ENCODE measurements at regions not wholly inside any gene's neighbourhood (a gene's known extent, or its start where the extent isn't known, plus 50 kb on each side); places are given as distances from the start of the nearest gene placed in this dataset.

- Mint-ChIP-seq H3K4me1 (ENCODE audit: low read depth, unreplicated experiment) (no peaks in the 10 kb centered on the region), H3K4me3 (ENCODE audit: unreplicated experiment) (no peak overlapping the region)
- FAIRE-seq = no peak
Observed at GRCh38 chr15:38690216-38690615, 125.6 kb upstream of the RASGRP1 start.

GRCh38 chr15:38690719-38691332 lies 126.2 kb upstream of the RASGRP1 start:
- Mint-ChIP-seq H3K27ac (ENCODE audit: unreplicated experiment) (no peak overlapping the region), H3K4me3 (ENCODE audit: unreplicated experiment) (no peak overlapping the region), H3K9me3 (ENCODE audit: unreplicated experiment) (no peaks in the 10 kb centered on the region), H3K36me3 (ENCODE audit: low read depth, unreplicated experiment) (no peaks in the 10 kb centered on the region), H3K4me1 (ENCODE audit: low read depth, unreplicated experiment) (peaks cover 3% of the 10 kb centered on the region), H3K27me3 (ENCODE audit: low read depth, unreplicated experiment) (peaks cover 7% of the 10 kb centered on the region)
- TF ChIP-seq CTCF (IDR thresholded peaks at IDR 0.05; ENCODE audit: insufficient read depth, low read depth, low read length) (peak; percentile 92), EZH2 (IDR thresholded peaks at IDR 0.05; ENCODE audit: insufficient read depth, low read length) (no peak)
- Histone ChIP-seq H3K9me3 (ENCODE audit: insufficient read depth, low read depth, low read length) (no peaks in the 10 kb centered on the region), H3K27me3 (ENCODE audit: insufficient read depth, low read length) (no peaks in the 10 kb centered on the region), H3K79me2 (ENCODE audit: insufficient read depth, low read length) (no peaks in the 10 kb centered on the region), H3K4me1 (ENCODE audit: insufficient read depth, low read length) (peaks cover 3% of the 10 kb centered on the region), H2AFZ (ENCODE audit: low read depth, low read length) (no peak overlapping the region), H4K20me1 (ENCODE audit: insufficient read depth, low read length) (no peaks in the 10 kb centered on the region), H3K4me3 (ENCODE audit: insufficient read depth, low read depth, low read length) (no peak overlapping the region), H3K4me2 (ENCODE audit: low read length) (no peak overlapping the region), H3K9ac (ENCODE audit: low read length) (no peak overlapping the region), H3K27ac (ENCODE audit: low read depth, low read length) (no peak overlapping the region), H3K36me3 (ENCODE audit: insufficient read depth, low read length) (no peaks in the 10 kb centered on the region)
- FAIRE-seq (peak; percentile 64), DNase-seq (ENCODE audit: low read depth) (peak; percentile 24)

More at GRCh38 chr15:38690216-38690615, 125.6 kb upstream of the RASGRP1 start:
- Histone ChIP-seq H2AFZ (ENCODE audit: low read depth, low read length) (no peak overlapping the region), H3K4me1 (ENCODE audit: insufficient read depth, low read length) (peaks cover 3% of the 10 kb centered on the region), H3K4me3 (ENCODE audit: insufficient read depth, low read depth, low read length) (no peak overlapping the region), H3K9me3 (ENCODE audit: insufficient read depth, low read depth, low read length) (no peaks in the 10 kb centered on the region), H4K20me1 (ENCODE audit: insufficient read depth, low read length) (no peaks in the 10 kb centered on the region), H3K36me3 (ENCODE audit: insufficient read depth, low read length) (no peaks in the 10 kb centered on the region), H3K27me3 (ENCODE audit: insufficient read depth, low read length) (no peaks in the 10 kb centered on the region), H3K27ac (ENCODE audit: low read depth, low read length) (no peak overlapping the region), H3K4me2 (ENCODE audit: low read length) (no peak overlapping the region), H3K9ac (ENCODE audit: low read length) (no peak overlapping the region), H3K79me2 (ENCODE audit: insufficient read depth, low read length) (no peaks in the 10 kb centered on the region)
- Mint-ChIP-seq H3K36me3 (ENCODE audit: low read depth, unreplicated experiment) (no peaks in the 10 kb centered on the region), H3K9me3 (ENCODE audit: unreplicated experiment) (no peaks in the 10 kb centered on the region), H3K27me3 (ENCODE audit: low read depth, unreplicated experiment) (peaks cover 7% of the 10 kb centered on the region), H3K27ac (ENCODE audit: unreplicated experiment) (no peak overlapping the region)
- TF ChIP-seq EZH2 (IDR thresholded peaks at IDR 0.05; ENCODE audit: insufficient read depth, low read length) = no peak
- no peak for TF ChIP-seq CTCF (IDR thresholded peaks at IDR 0.05; ENCODE audit: insufficient read depth, low read depth, low read length)
- no peak for DNase-seq (ENCODE audit: low read depth)

GRCh38 chr15:38691377-38691776 lies 126.8 kb upstream of the RASGRP1 start:
- Histone ChIP-seq H3K27ac (ENCODE audit: low read depth, low read length) (no peak overlapping the region), H2AFZ (ENCODE audit: low read depth, low read length) (no peak overlapping the region), H3K79me2 (ENCODE audit: insufficient read depth, low read length) (no peaks in the 10 kb centered on the region), H3K9ac (ENCODE audit: low read length) (no peak overlapping the region), H3K4me3 (ENCODE audit: insufficient read depth, low read depth, low read length) (no peak overlapping the region), H4K20me1 (ENCODE audit: insufficient read depth, low read length) (no peaks in the 10 kb centered on the region), H3K4me2 (ENCODE audit: low read length) (no peak overlapping the region), H3K9me3 (ENCODE audit: insufficient read depth, low read depth, low read length) (no peaks in the 10 kb centered on the region), H3K4me1 (ENCODE audit: insufficient read depth, low read length) (peaks cover 8% of the 10 kb centered on the region), H3K27me3 (ENCODE audit: insufficient read depth, low read length) (no peaks in the 10 kb centered on the region), H3K36me3 (ENCODE audit: insufficient read depth, low read length) (no peaks in the 10 kb centered on the region)
- DNase-seq (ENCODE audit: low read depth) (no peak), FAIRE-seq (no peak)
- Mint-ChIP-seq H3K4me1 (ENCODE audit: low read depth, unreplicated experiment) (peaks cover 5% of the 10 kb centered on the region), H3K4me3 (ENCODE audit: unreplicated experiment) (no peak overlapping the region), H3K36me3 (ENCODE audit: low read depth, unreplicated experiment) (no peaks in the 10 kb centered on the region), H3K9me3 (ENCODE audit: unreplicated experiment) (no peaks in the 10 kb centered on the region), H3K27me3 (ENCODE audit: low read depth, unreplicated experiment) (peaks cover 7% of the 10 kb centered on the region), H3K27ac (ENCODE audit: unreplicated experiment) (no peak overlapping the region)
- TF ChIP-seq CTCF (IDR thresholded peaks at IDR 0.05; ENCODE audit: insufficient read depth, low read depth, low read length) (no peak), EZH2 (IDR thresholded peaks at IDR 0.05; ENCODE audit: insufficient read depth, low read length) (no peak)
